ENCODE measurements at regions not wholly inside any gene's neighbourhood (a gene's known extent, or its start where the extent isn't known, plus 50 kb on each side); places are given as distances from the start of the nearest gene placed in this dataset.

DNA sequence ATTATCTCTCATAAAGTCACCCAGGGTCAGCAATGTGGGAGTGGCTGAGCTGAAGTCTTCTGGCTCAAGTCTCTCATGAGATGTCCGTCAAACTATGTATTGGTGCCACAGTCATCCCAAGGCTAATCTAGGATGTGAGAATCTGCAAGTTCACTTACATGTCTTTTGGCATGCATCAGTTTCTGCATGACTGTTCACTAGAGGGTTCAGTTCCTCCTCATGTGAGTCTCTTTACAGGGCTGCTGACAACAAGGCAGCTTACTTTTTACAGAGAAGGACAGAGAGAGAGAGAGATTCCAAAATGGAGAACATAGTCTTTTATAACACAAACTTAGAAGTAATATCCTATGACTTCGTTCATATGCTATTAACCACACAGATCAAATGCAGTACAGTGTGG is 328.8 kb upstream of the SLITRK1 start:
- Histone ChIP-seq H2BK20ac (ENCODE audit: low read depth, low read length) (no peak overlapping the region), H3K27ac (ENCODE audit: insufficient read depth, low read length) (no peak overlapping the region), H4K8ac (ENCODE audit: low read depth in 2 of 2, low read length in 2 of 2) (no peak overlapping the region), H3K14ac (replicated peaks; ENCODE audit: low read depth, low read length) (no peak overlapping the region), H3K79me1 (ENCODE audit: low read depth in 1 of 2, low read length in 2 of 2) (no peaks in the 10 kb centered on the region), H3K9ac (ENCODE audit: low read depth, low read length) (no peak overlapping the region), H3K4me1 (ENCODE audit: control insufficient read depth, insufficient read depth, low read length) (no peaks in the 10 kb centered on the region), H3K27me3 (ENCODE audit: control insufficient read depth, insufficient read depth, low read length) (no peaks in the 10 kb centered on the region), H3K9me3 (ENCODE audit: control insufficient read depth, insufficient read depth, low read length) (no peaks in the 10 kb centered on the region; the same call in 1 of the 2 replicates), H2AK5ac (ENCODE audit: low read depth, low read length) (no peak overlapping the region), H2BK5ac (ENCODE audit: low read depth, low read length, poor library complexity, severe bottlenecking) (no peak overlapping the region), H3K36me3 (ENCODE audit: control insufficient read depth, insufficient read depth, low read length) (no peaks in the 10 kb centered on the region), H3K4me3 (ENCODE audit: insufficient read depth, low read depth, low read length) (no peak overlapping the region), H3K56ac (ENCODE audit: extremely low read depth, insufficient read depth, low read length) (no peak overlapping the region), H2BK15ac (ENCODE audit: low read depth, low read length) (no peak overlapping the region), H3K4ac (ENCODE audit: low read depth, low read length) (no peak overlapping the region), H2AFZ (replicated peaks; ENCODE audit: low read length, poor library complexity) (no peak overlapping the region), H3K9me1 (ENCODE audit: insufficient read depth, low read length) (no peaks in the 10 kb centered on the region), H4K5ac (ENCODE audit: low read depth, low read length) (no peak overlapping the region), H3K23ac (ENCODE audit: low read depth, low read length) (no peak overlapping the region), H4K20me1 (ENCODE audit: insufficient read depth, low read length) (no peaks in the 10 kb centered on the region), H2BK120ac (ENCODE audit: low read depth, low read length) (no peak overlapping the region), H2AK9ac (replicated peaks; ENCODE audit: low read depth, low read length, poor library complexity) (no peak overlapping the region), H4K91ac (ENCODE audit: insufficient read depth, low read depth, low read length) (no peak overlapping the region), H3K4me2 (ENCODE audit: low read depth, low read length) (no peak overlapping the region), H3K18ac (ENCODE audit: low read depth, low read length) (no peak overlapping the region)
- CTCF ChIA-PET = interaction anchor here (0.6 kb wide), 1 partner anchor 17 kb away, joined by 3 read pairs; no protein-coding TSS in a partner anchor
- no peak for DNase-seq
- intact Hi-C loops (cut with micrococcal nuclease) (no loop called here), in situ Hi-C loops (cut with MboI; ENCODE audit: low sequenced_read_pairs) (no loop called here), dilution Hi-C loops (cut with HindIII; ENCODE audit: low sequenced_read_pairs, unreplicated experiment) (no loop called here)
- WGBS, 2 experiments (ENCODE audit: extremely low coverage in 2 of 2, insufficient read length in 1 of 2) = no CpG with 5 or more reads among the region's 2 CpGs
- no peak for ATAC-seq (ENCODE audit: low read depth)
- no TSS peak for BruUV-seq (replicated peaks)
- TF ChIP-seq RAD21 (IDR thresholded peaks at IDR 0.05; ENCODE audit: low read length) (no peak), RCOR1 (IDR thresholded peaks at IDR 0.05; ENCODE audit: insufficient replicate concordance, low read length) (no peak), MXI1 (IDR thresholded peaks at IDR 0.05; ENCODE audit: borderline replicate concordance, low read depth, low read length) (no peak), RFX5 (IDR thresholded peaks at IDR 0.05; ENCODE audit: low read depth, low read length) (no peak), NFE2L2 (IDR thresholded peaks at IDR 0.05; ENCODE audit: low read depth, low read length) (no peak), MAFK (IDR thresholded peaks at IDR 0.05; ENCODE audit: low read depth, low read length) (no peak), POLR2A (IDR thresholded peaks at IDR 0.05; ENCODE audit: low read depth, low read length) (no peak)
- TF ChIP-seq, protein P1, sequence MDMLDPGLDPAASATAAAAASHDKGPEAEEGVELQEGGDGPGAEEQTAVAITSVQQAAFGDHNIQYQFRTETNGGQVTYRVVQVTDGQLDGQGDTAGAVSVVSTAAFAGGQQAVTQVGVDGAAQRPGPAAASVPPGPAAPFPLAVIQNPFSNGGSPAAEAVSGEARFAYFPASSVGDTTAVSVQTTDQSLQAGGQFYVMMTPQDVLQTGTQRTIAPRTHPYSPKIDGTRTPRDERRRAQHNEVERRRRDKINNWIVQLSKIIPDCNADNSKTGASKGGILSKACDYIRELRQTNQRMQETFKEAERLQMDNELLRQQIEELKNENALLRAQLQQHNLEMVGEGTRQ (IDR thresholded peaks at IDR 0.05; ENCODE audit: low read depth, low read length) = no peak
- POLR2A ChIA-PET (ENCODE audit: unreplicated experiment) = no interaction called here

Data from IMR-90 (cell line).